Nephron (organoid): ENCODE measurements at regions not wholly inside any gene's neighbourhood (a gene's known extent, or its start where the extent isn't known, plus 50 kb on each side); places are given as distances from the start of the nearest gene placed in this dataset.

Experiments used
- H3K27ac Mint-ChIP-seq, 3 experiments: 2 replicates each; pipeline ENCODE4 v1.8.0; 2020; ENCODE audit warnings: mixed read lengths in 3 of 3, mild to moderate bottlenecking in 2 of 3, moderate library complexity in 1 of 3
- H3K27me3 Mint-ChIP-seq: 2 replicates; pipeline ENCODE4 v1.8.0; 2021; ENCODE audit warnings: low read depth, mild to moderate bottlenecking, moderate library complexity, mixed read lengths
- H3K36me3 Mint-ChIP-seq: 2 replicates; pipeline ENCODE4 v1.8.0; 2020; ENCODE audit warnings: low read depth, mixed read lengths
- H3K4me1 Mint-ChIP-seq: 2 replicates; pipeline ENCODE4 v1.8.0; 2020; ENCODE audit warnings: mixed read lengths
- H3K4me3 Mint-ChIP-seq, 3 experiments: 2 replicates each; pipeline ENCODE4 v1.8.0; 2020; ENCODE audit warnings: mild to moderate bottlenecking in 3 of 3, mixed read lengths in 3 of 3, moderate library complexity in 2 of 3
- H3K9me3 Mint-ChIP-seq: 2 replicates; pipeline ENCODE4 v1.8.0; 2020; ENCODE audit warnings: mixed read lengths
- TF ChIP-seq, protein P1 (sequence below), 3 experiments: fragments of 200-600 bp; sonication (generic); IDR thresholded peaks; one replicate each; pipeline ENCODE4 v1.5.0; 2021; ENCODE audit warnings: antibody characterized with exemption in 3 of 3; ENCODE audit not compliant: unreplicated experiment in 3 of 3

DNA sequence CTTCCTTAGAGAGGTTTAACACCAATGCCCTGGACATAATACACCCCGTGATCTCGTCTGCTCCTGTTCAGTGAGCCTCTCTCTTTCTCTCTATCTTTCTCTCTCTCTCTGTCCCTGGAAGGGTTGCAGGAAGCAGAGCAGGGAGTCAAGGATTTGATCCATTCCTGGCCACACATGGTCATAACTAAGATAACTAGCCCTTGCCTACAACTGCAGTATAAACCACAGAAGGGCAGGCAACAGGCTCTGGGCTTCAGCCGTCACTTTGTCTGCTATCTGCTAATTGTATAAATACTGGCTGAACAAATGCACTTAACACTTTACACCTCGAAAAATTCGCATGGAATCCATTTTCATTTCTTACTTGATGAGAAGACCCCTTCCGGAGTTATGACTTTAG lies 357.5 kb upstream of the RUNX1 start:
- peaks cover 50% of the 10 kb centered on the region for H3K27me3 Mint-ChIP-seq
- TF ChIP-seq, protein P1, sequence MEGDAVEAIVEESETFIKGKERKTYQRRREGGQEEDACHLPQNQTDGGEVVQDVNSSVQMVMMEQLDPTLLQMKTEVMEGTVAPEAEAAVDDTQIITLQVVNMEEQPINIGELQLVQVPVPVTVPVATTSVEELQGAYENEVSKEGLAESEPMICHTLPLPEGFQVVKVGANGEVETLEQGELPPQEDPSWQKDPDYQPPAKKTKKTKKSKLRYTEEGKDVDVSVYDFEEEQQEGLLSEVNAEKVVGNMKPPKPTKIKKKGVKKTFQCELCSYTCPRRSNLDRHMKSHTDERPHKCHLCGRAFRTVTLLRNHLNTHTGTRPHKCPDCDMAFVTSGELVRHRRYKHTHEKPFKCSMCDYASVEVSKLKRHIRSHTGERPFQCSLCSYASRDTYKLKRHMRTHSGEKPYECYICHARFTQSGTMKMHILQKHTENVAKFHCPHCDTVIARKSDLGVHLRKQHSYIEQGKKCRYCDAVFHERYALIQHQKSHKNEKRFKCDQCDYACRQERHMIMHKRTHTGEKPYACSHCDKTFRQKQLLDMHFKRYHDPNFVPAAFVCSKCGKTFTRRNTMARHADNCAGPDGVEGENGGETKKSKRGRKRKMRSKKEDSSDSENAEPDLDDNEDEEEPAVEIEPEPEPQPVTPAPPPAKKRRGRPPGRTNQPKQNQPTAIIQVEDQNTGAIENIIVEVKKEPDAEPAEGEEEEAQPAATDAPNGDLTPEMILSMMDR (IDR thresholded peaks at IDR 0.05; ENCODE audit: unreplicated experiment in 3 of 3), result no peak
- H3K4me1 Mint-ChIP-seq, result no peaks in the 10 kb centered on the region
- no peaks in the 10 kb centered on the region for H3K9me3 Mint-ChIP-seq
- H3K27ac Mint-ChIP-seq, result no peak overlapping the region
- H3K36me3 Mint-ChIP-seq, result no peaks in the 10 kb centered on the region
- no peak overlapping the region for H3K4me3 Mint-ChIP-seq

DNA sequence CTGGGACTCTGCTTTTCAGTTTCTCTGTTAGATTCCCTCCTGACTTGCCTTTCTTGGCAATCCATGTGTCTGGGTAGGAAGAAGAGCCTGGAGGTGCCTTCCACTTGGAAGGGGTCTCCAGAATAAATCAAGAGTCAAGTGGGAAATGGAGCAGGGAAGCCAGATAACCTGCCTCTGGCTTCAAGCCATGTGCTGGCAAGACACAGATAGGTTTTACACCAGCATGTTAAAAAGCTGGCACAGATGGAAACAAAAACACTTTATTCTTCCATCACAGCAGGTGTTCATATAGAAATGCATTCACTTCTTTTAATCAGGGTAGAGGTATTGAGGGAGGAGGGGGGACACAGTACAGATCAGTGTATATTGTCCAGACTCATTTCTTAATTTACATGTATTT lies 356.9 kb upstream of the RUNX1 start:
- no peak overlapping the region for H3K27ac Mint-ChIP-seq
- H3K27me3 Mint-ChIP-seq, result peaks cover 53% of the 10 kb centered on the region
- H3K4me1 Mint-ChIP-seq, result no peaks in the 10 kb centered on the region
- H3K36me3 Mint-ChIP-seq, result no peaks in the 10 kb centered on the region
- H3K4me3 Mint-ChIP-seq, result no peak overlapping the region
- TF ChIP-seq, protein P1 (IDR thresholded peaks at IDR 0.05; ENCODE audit: unreplicated experiment in 3 of 3), result no peak
- no peaks in the 10 kb centered on the region for H3K9me3 Mint-ChIP-seq

DNA sequence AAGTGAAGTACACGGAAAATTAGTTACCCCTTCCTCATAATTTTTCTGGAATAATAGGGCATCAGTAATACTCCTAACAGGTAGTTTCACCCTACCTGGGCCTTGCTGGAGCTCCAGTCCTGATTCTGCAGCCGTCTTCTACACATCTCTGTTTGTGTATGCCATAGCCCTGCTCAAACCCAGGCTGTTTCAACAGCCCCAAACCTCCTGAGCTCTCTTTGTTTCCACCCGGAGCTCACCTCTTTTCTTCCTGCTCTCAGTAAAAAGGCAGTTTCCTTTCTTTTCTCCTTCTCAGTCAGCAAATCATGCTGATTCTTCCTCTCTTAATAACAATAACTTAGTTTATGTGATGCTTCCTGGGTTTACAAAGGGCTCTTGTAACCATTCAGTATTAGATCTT lies 355.1 kb upstream of the RUNX1 start:
- no peaks in the 10 kb centered on the region for H3K9me3 Mint-ChIP-seq
- H3K4me3 Mint-ChIP-seq, result no peak overlapping the region
- no peaks in the 10 kb centered on the region for H3K36me3 Mint-ChIP-seq
- no peak overlapping the region for H3K27ac Mint-ChIP-seq
- peaks cover 56% of the 10 kb centered on the region for H3K27me3 Mint-ChIP-seq
- H3K4me1 Mint-ChIP-seq, result peaks cover 11% of the 10 kb centered on the region
- TF ChIP-seq, protein P1 (IDR thresholded peaks at IDR 0.05; ENCODE audit: unreplicated experiment in 3 of 3), result no peak

DNA sequence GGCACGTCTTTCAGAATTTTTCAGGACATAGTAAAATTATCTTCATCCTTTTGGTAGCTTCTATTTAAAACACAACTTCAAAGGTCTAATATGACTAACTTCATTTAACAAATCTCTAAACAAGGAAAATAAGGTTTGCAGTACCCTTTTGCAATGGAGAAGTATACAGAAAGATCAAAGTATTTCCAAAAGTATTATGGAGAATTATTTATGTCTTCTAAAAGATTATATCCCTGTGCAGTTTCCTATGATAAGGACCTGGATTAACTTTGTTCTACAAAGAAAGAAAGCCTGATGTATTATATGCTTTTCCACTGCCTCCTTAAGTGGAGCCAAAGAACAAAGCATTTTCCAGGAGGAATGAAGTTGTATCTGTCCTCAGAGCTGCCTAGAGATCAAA lies 353.0 kb upstream of the RUNX1 start:
- no peak overlapping the region for H3K4me3 Mint-ChIP-seq

DNA sequence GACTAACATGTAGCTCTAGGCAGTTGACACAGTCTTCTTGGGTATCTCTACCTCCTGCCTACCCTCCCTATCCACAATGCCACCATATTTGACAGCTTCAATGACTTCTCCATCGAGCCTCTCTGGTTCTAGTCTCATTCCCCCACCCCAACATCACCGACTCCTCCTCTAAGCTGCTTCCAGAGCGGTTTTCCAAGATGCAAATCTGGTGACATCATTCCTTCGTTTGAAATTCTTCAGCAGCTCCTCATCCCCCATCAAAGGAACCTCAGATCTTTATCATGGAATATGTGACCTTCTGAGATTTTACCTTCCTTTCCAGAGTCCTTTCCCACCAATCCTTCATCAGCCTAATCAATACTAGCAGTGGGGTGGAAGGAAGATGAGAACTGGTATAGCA lies 352.4 kb upstream of the RUNX1 start:
- H3K4me3 Mint-ChIP-seq, result no peak overlapping the region
- H3K27me3 Mint-ChIP-seq, result peaks cover 52% of the 10 kb centered on the region
- H3K36me3 Mint-ChIP-seq, result no peaks in the 10 kb centered on the region
- no peaks in the 10 kb centered on the region for H3K9me3 Mint-ChIP-seq
- H3K27ac Mint-ChIP-seq, result no peak overlapping the region
- TF ChIP-seq, protein P1 (IDR thresholded peaks at IDR 0.05; ENCODE audit: unreplicated experiment in 3 of 3), result no peak
- peaks cover 22% of the 10 kb centered on the region for H3K4me1 Mint-ChIP-seq

More for the DNA sequence above, 353.0 kb upstream of the RUNX1 start:
- no peaks in the 10 kb centered on the region for H3K36me3 Mint-ChIP-seq
- H3K9me3 Mint-ChIP-seq, result no peaks in the 10 kb centered on the region
- peaks cover 57% of the 10 kb centered on the region for H3K27me3 Mint-ChIP-seq
- no peak overlapping the region for H3K27ac Mint-ChIP-seq
- H3K4me1 Mint-ChIP-seq, result peaks cover 22% of the 10 kb centered on the region
- TF ChIP-seq, protein P1 (IDR thresholded peaks at IDR 0.05; ENCODE audit: unreplicated experiment in 3 of 3), result no peak

DNA sequence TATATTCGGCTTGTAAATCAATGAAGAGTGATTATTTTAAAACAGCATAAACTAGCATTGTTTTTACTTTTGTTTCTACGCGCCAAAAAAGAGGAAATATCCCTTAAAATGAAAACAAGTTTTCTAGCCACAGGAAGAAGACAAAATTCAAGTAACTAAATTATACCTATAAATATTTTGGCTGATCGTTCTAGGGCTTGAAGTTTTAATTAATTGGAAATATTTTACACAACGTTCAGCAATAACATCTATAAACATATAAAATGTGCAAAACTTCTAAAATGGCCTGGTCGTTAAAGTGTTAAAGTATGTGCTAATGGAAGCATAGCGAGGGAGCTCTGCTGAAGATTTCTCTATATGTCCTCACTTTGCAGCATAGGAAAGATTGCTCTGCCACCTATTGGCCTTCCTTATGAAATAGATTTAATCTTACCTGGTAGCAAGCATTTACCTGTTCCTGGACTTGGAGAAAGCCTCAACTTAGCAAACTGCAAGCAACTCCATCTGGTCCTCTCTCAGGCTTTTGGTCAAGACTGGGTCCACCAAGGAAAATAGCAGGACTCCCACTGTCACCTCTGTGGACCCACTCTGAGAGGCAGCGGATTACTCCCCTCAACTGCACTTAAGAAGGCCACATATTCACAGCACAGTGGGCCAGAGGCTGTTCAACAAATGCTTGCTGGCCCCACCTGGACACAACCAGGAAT lies 351.3 kb upstream of the RUNX1 start:
- peak overlapping the region in 1 of 3 experiments; percentile 6 for H3K27ac Mint-ChIP-seq
- H3K4me3 Mint-ChIP-seq, result no peak overlapping the region
- no peaks in the 10 kb centered on the region for H3K9me3 Mint-ChIP-seq
- peaks cover 46% of the 10 kb centered on the region for H3K27me3 Mint-ChIP-seq
- H3K36me3 Mint-ChIP-seq, result no peaks in the 10 kb centered on the region
- H3K4me1 Mint-ChIP-seq, result peaks cover 26% of the 10 kb centered on the region
- TF ChIP-seq, protein P1 (IDR thresholded peaks at IDR 0.05; ENCODE audit: unreplicated experiment in 3 of 3), result peak; percentile 62 to 70 (median 64)
